Cerebellar nuclear complex (tissue), 1 donor: ENCODE measurements at regions not wholly inside any gene's neighbourhood (a gene's known extent, or its start where the extent isn't known, plus 50 kb on each side); places are given as distances from the start of the nearest gene placed in this dataset.
"Not testable (repeated sequence)": the region's sequence is repeated elsewhere in the genome, so short reads cannot be mapped to it uniquely, and the experiment has no call there.

Experiments used
- DNase-seq, 2 experiments: peaks; one replicate each; lab custom pipeline; 2025; lab: John Stamatoyannopoulos, UW

- DNase-seq = no peak
Measured at GRCh38 chr12:116687888-116688287, 50.0 kb downstream of the SPRING1 start.

- DNase-seq = no peak
Measured at GRCh38 chr12:116684891-116685290, 53.0 kb downstream of the SPRING1 start.

- no peak for DNase-seq
Measured at GRCh38 chr12:116677202-116677661, 60.6 kb downstream of the SPRING1 start.

GRCh38 chr12:116675339-116676107, 62.3 kb downstream of the SPRING1 start:
- no peak for DNase-seq

GRCh38 chr12:116674643-116675183, 63.2 kb downstream of the SPRING1 start:
- no peak for DNase-seq

GRCh38 chr12:116673681-116674111, 64.2 kb downstream of the SPRING1 start:
- DNase-seq = no peak

- DNase-seq = no peak
Measured at GRCh38 chr12:116672842-116673516, 64.9 kb downstream of the SPRING1 start.

GRCh38 chr12:116672010-116672409, 65.9 kb downstream of the SPRING1 start:
- no peak for DNase-seq

GRCh38 chr12:116670859-116671258, 67.0 kb downstream of the SPRING1 start:
- DNase-seq = no peak

- DNase-seq = no peak
Measured at GRCh38 chr12:116667752-116668151, 70.1 kb downstream of the SPRING1 start.

- not testable (repeated sequence) for DNase-seq
Measured at GRCh38 chr12:116666829-116667228, 71.0 kb downstream of the SPRING1 start.

- no peak for DNase-seq
Measured at GRCh38 chr12:116666305-116666673, 71.6 kb downstream of the SPRING1 start.

GRCh38 chr12:116665666-116666304, 72.1 kb downstream of the SPRING1 start:
- no peak for DNase-seq

GRCh38 chr12:116664085-116664484, 73.8 kb downstream of the SPRING1 start:
- DNase-seq = no peak

GRCh38 chr12:116662612-116663144, 75.2 kb downstream of the SPRING1 start:
- DNase-seq = no peak

- DNase-seq = no peak
Measured at GRCh38 chr12:116661341-116661740, 76.5 kb downstream of the SPRING1 start.

- DNase-seq = not testable (repeated sequence)
Measured at GRCh38 chr12:116660740-116661139, 77.1 kb downstream of the SPRING1 start.

GRCh38 chr12:116659771-116660481, 77.9 kb downstream of the SPRING1 start:
- DNase-seq = peak in 1 of 2 experiments; percentile 31

GRCh38 chr12:116657921-116658495, 79.9 kb downstream of the SPRING1 start:
- no peak for DNase-seq

- DNase-seq = no peak
Measured at GRCh38 chr12:116656306-116656705, 81.6 kb downstream of the SPRING1 start.

- DNase-seq = no peak
Measured at GRCh38 chr12:116654226-116654743, 83.6 kb downstream of the SPRING1 start.
